RCC 7860 (cell line): ENCODE measurements at regions not wholly inside any gene's neighbourhood (a gene's known extent, or its start where the extent isn't known, plus 50 kb on each side); places are given as distances from the start of the nearest gene placed in this dataset.
"Not testable (repeated sequence)": the region's sequence is repeated elsewhere in the genome, so short reads cannot be mapped to it uniquely, and the experiment has no call there.

Experiments
- DNase-seq: peaks from one replicate; pipeline ENCODE4 v3.0.0-alpha.2; 2015; ENCODE audit warnings: low spot score
- FAIRE-seq: peaks from 2 replicates; lab custom pipeline; 2012; peaks lifted over from hg19 to GRCh38; lab: Jason Lieb, UNC

GRCh38 chr2:109690822-109691541 is 76.8 kb downstream of the SOWAHC start:
- FAIRE-seq (no peak), DNase-seq (no peak)

GRCh38 chr2:109692013-109692743 is 78.0 kb downstream of the SOWAHC start:
- FAIRE-seq: no peak
- DNase-seq: no peak

- FAIRE-seq, DNase-seq: not testable (repeated sequence)
Measured at GRCh38 chr2:109692831-109693230, 78.7 kb downstream of the SOWAHC start.

- not testable (repeated sequence) for DNase-seq, FAIRE-seq
Measured at GRCh38 chr2:109693292-109693691, 79.1 kb downstream of the SOWAHC start.

- no peak for DNase-seq
- no peak for FAIRE-seq
Measured at GRCh38 chr2:109694190-109694589, 80.0 kb downstream of the SOWAHC start.

- FAIRE-seq: no peak
Measured at GRCh38 chr2:109695290-109695689, 81.1 kb downstream of the SOWAHC start.

GRCh38 chr2:109699646-109700045 is 85.5 kb downstream of the SOWAHC start:
- no peak for FAIRE-seq
- DNase-seq: no peak

More at GRCh38 chr2:109695290-109695689, 81.1 kb downstream of the SOWAHC start:
- no peak for DNase-seq

- DNase-seq (no peak), FAIRE-seq (no peak)
Measured at GRCh38 chr2:109700680-109701274, 86.6 kb downstream of the SOWAHC start.

GRCh38 chr2:109701362-109701761 is 87.2 kb downstream of the SOWAHC start:
- FAIRE-seq (no peak), DNase-seq (no peak)

GRCh38 chr2:109702250-109702985 is 88.3 kb downstream of the SOWAHC start:
- FAIRE-seq (no peak), DNase-seq (peak; percentile 74)

GRCh38 chr2:109703077-109703476 is 88.9 kb downstream of the SOWAHC start:
- FAIRE-seq (no peak), DNase-seq (no peak)

GRCh38 chr2:109703798-109704197 is 89.6 kb downstream of the SOWAHC start:
- FAIRE-seq (no peak), DNase-seq (no peak)

- DNase-seq: no peak
- no peak for FAIRE-seq
Measured at GRCh38 chr2:109707281-109708147, 86.6 kb upstream of the RGPD5 start.

- FAIRE-seq: no peak
Measured at GRCh38 chr2:109710505-109711229, 83.4 kb upstream of the RGPD5 start.

GRCh38 chr2:109711230-109712122 is 82.6 kb upstream of the RGPD5 start:
- DNase-seq: no peak
- no peak for FAIRE-seq

More at GRCh38 chr2:109710505-109711229, 83.4 kb upstream of the RGPD5 start:
- DNase-seq: no peak

GRCh38 chr2:109712123-109712449 is 82.0 kb upstream of the RGPD5 start:
- no peak for DNase-seq

GRCh38 chr2:109712746-109713145 is 81.4 kb upstream of the RGPD5 start:
- FAIRE-seq (no peak), DNase-seq (no peak)

More at GRCh38 chr2:109712123-109712449, 82.0 kb upstream of the RGPD5 start:
- no peak for FAIRE-seq

GRCh38 chr2:109715313-109715805 is 78.7 kb upstream of the RGPD5 start:
- no peak for FAIRE-seq

More at GRCh38 chr2:109715313-109715805, 78.7 kb upstream of the RGPD5 start:
- DNase-seq: no peak
